ENCODE measurements at regions not wholly inside any gene's neighbourhood (a gene's known extent, or its start where the extent isn't known, plus 50 kb on each side); places are given as distances from the start of the nearest gene placed in this dataset.

GRCh38 chr16:82404586-82405315 is 222.0 kb upstream of the CDH13 start:
- no peak for DNase-seq

DNA sequence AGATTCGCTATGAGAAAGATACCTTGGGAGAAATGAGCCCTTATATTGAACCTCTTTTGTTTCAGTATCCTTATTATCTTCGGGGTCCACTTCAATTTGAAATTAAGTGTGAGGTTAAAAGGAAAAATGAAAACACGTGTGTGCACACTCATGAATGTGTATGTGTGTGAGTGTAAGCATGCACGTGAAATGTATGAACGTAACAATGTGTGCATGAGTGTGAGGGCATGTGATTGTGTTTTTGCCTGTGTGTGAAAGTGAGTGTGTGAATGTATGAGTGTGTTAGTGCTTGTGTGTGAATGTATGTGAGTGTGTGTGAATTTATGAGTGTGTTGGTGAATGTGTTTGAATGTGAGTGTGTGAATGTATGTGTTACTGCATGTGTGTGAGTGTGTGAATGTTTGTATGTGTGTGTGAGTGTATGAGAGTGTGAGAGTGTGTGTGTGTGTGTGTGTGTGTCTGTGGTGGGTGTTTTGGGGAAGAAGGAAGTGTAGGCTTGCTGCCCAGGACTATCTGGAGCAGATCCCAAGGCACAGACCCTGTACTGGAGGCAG is 224.0 kb upstream of the CDH13 start:
- DNase-seq = no peak

GRCh38 chr16:82400046-82400445 is 226.7 kb upstream of the CDH13 start:
- no peak for DNase-seq

DNA sequence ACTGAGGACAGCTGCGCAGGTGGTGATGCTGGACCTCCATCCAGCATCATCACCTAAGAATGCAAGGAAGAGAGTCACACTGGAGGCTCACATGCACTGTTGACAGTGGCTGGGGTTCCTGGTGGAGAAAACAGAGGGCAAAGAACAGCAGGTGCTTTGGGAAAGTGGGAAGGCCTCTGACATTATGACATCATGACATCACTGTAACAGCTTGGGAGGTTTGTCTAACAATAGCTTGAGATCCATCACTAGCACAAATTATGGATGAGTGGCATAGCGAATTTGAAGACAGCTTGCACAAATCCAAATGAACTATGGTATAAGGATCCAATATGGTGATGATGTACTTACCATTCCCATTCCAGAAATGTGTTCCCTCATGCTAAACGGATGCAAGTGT is 226.5 kb upstream of the MPHOSPH6 start:
- no peak for DNase-seq

DNA sequence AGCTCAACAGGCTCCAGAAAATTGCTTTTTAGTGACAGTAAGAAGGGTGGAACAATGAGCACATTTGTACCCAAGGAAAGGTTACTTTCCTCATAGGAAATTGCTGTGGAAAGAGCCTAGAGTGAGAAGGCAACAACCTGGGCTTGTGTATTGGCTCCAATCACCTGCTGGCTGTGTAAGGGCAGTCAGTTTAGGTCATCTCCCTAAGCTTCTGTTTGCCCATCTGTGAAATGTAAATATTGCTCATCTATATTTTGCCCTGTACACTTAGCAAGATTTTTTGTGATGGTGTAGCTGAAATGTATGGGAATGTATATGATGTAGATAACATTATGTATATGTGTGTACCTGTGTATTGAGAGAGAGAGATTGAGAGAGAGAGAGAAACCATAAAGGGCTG is 225.2 kb upstream of the MPHOSPH6 start:
- DNase-seq = no peak

DNA sequence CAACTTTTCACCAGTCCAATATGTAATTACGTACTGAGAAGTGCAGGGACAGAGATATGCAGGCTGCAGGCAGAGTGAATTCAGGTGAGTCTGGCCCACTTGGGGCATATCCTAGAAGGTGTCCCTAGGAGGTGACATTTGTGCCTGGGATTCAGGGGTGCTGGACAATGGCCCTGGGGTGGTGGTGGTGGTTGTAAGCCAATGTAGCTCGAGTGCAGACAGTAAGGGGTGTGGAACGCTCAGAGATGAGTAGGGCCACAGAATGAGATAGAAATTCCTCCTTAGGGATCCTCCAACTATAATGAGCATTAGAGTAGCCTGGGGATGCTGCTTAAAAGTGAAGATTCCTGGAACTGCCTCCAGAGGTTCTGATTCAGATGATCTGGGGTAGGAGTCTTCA is 221.7 kb upstream of the MPHOSPH6 start:
- DNase-seq = no peak

GRCh38 chr16:82389956-82390650 is 220.1 kb upstream of the MPHOSPH6 start:
- DNase-seq = no peak

- no peak for DNase-seq
Observed at GRCh38 chr16:82386761-82387160, 216.7 kb upstream of the MPHOSPH6 start.

DNA sequence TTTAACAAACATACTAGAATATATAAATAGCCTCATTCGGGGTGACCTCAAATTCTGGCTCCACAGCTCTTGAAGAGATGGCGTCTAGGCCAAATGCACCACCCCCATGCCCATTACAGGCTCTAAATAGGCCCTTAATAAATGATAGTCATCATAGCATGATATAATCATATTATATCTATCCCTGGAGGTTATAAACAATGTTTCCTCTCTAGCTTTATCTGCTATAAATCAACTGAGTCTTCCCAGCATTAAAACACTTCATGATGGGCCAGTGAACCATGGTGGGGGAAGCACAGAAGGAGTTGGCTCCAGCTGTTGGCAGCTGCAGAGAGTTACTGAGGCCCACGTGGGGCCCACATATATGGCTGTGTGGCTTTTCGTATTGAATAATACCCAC is 214.9 kb upstream of the MPHOSPH6 start:
- no peak for DNase-seq

GRCh38 chr16:82384017-82384416 is 214.0 kb upstream of the MPHOSPH6 start:
- DNase-seq = no peak

DNA sequence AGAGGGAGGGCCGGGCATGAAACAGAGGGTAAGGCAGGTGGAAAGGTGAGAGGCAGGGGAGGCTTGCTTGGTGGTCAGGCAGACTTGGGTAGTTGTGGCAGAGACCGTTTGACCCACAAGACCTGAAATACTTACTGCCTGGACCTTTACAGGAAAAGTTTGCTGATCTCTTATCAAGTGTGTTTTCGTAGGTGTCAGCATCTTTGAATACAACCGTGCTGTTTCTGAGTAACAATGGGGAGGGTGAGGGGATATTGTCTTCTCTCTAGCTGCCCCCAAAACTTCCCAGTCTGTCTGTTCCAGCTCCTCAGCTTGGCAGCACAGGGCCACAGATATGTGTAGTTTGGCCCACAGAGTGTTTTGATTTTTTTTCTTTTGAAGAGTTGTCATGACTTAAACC is 212.5 kb upstream of the MPHOSPH6 start:
- DNase-seq = no peak

- no peak for DNase-seq
Observed at GRCh38 chr16:82379551-82379950, 209.5 kb upstream of the MPHOSPH6 start.

DNA sequence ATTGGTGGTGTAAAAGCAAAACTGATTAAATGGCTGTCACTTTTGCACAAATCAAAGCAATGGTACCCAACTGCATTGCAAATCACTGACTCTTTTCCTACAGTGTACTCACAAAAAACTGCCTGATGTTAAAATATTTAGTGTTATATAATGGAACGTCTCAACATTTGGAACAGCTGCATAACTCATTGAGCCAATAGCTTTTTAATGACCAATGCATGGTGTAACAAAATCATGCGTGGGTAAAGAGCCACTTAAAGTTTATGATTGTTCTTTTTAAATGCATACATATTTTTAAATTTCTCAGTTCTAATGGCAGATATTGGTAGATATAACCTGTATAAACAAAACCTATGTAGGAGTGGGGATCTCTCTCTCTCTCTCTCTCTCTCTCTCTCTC is 204.0 kb upstream of the MPHOSPH6 start:
- no peak for DNase-seq

- DNase-seq = no peak
Observed at GRCh38 chr16:82370282-82370681, 200.3 kb upstream of the MPHOSPH6 start.

DNA sequence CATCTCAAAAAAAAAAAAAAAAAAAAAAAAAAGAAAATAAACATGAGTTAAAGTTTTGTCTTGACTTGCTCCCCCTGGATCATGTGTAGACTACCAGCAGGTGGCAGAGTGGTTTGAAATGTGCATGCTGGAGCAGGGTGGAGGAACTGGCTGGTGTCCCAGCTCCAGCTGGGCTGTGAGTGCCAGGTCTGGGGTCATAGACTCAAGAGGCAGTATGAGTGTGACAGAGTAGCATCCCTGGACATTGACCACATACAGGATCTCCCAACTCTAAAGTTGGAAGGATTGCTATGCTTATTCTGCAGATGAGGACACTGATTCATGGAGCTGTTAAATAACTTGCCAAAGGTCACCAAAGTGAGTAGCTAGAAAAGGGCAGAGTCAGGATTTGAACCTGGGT is 198.0 kb upstream of the MPHOSPH6 start:
- peak; percentile 5 for DNase-seq

- no peak for DNase-seq
Observed at GRCh38 chr16:82366462-82366861, 196.4 kb upstream of the MPHOSPH6 start.

GRCh38 chr16:82364690-82365089 is 194.7 kb upstream of the MPHOSPH6 start:
- no peak for DNase-seq

- DNase-seq = no peak
Observed at GRCh38 chr16:82363026-82363816, 193.2 kb upstream of the MPHOSPH6 start.

DNA sequence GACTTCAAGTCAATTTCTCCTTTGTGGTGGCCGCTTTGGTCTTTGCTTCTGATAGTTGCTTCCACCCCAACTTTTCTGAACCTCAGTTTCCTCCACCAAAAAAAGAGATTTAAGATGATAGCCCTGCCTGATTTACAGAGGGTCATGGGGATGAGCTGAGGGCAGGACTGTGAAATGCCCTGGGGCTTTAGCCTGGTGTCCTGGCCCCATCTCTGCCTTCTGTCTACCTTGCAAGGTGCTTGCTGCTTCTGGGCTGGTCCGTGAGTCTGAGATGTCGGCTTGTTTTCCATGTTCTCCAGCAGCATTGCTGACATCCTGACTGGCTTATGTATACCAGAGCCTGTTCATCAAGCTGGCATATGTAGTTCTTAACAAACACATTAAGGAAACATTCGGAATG is 191.9 kb upstream of the MPHOSPH6 start:
- DNase-seq = no peak

DNA sequence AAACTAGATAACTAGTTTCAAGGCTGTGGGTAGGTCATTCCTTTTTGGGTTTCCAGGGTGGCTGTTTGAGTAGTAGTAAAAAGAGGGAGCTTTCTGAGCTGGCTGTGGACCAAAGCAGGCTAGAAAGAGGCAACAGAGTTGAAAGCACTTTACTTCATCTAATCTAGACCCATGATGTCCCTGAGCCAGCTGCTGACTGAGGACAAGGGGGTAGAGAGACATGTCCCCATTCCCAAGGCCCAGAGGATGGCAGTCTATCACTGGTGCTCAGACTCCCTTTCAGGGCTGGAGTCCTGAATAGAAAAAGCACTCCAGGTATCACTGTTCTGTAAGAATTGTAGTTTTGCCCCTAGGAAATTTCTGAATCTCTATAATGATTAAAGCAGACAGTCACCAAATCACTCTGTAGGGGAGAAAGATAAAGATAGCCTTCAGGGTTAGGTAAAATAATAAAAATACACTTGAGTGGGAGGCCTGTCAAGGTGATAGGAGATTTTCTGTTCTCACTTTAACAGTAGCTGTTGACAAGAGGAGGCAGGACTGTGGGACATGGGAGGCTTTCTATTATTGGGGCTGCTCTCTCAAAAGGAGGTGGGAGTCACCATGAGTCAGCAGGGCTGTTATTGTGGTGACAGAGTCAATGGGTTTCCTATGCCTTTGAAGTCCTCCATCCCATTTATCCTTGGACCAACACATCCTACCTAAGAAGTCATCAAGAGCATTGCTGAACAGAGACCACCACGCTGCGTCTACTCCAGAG is 190.2 kb upstream of the MPHOSPH6 start:
- no peak for DNase-seq

- no peak for DNase-seq
Observed at GRCh38 chr16:82358606-82359221, 188.7 kb upstream of the MPHOSPH6 start.

DNA sequence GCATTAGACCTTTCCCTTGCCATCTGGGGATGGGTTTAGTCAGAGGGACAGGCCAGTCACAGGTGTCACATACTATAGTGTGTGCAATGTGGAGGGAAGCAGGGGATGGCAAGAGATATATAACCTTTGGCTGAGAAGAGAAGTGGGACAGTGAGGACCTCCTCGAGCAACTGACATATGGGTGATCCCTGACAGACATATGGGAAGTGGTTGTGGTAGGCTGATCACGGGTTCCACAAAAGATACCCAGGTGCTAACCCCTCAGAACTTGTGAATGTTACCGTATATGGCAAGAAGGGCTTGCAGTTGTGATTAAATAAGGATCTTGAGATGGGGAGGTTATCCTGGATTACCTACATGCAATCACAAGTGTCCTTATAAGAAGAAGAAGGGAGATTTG is 188.1 kb upstream of the MPHOSPH6 start:
- DNase-seq = no peak
